Colonic mucosa (tissue), 4 donors: ENCODE measurements at regions not wholly inside any gene's neighbourhood (a gene's known extent, or its start where the extent isn't known, plus 50 kb on each side); places are given as distances from the start of the nearest gene placed in this dataset.

Source experiments
- DNase-seq: peaks from one replicate; pipeline ENCODE4 v3.0.0-alpha.2; 2020
- H3K27ac ChIP-seq: fragments of 200-600 bp; one replicate; pipeline ENCODE4 v1.8.0; 2021
- H3K27me3 ChIP-seq: fragments of 200-600 bp; one replicate; pipeline ENCODE4 v1.8.0; 2021
- H3K36me3 ChIP-seq: fragments of 200-600 bp; one replicate; pipeline ENCODE4 v1.8.0; 2021
- H3K4me1 ChIP-seq: fragments of 200-600 bp; one replicate; pipeline ENCODE4 v1.8.0; 2021; ENCODE audit warnings: mild to moderate bottlenecking
- H3K4me3 ChIP-seq: fragments of 200-600 bp; one replicate; pipeline ENCODE4 v1.8.0; 2021
- H3K9ac ChIP-seq, 2 donors: one replicate each; pipeline ENCODE4 v1.7.0; 2013; ENCODE audit warnings: control low read depth in 2 of 2, low read depth in 2 of 2, low read length in 2 of 2
- H3K9me3 ChIP-seq: fragments of 200-600 bp; one replicate; pipeline ENCODE4 v1.8.0; 2021
- CTCF ChIP-seq: fragments of 200-600 bp; IDR thresholded peaks from one replicate; pipeline ENCODE4 v1.8.0; 2022; ENCODE audit warnings: antibody characterized with exemption, mild to moderate bottlenecking
- intact Hi-C: fragments of 100-400 bp; cut with DNase I; formaldehyde crosslinking; loops from one replicate; pipeline ENCODE4 v1.14.1; 2022
- donor health status: healthy.
- donor health status: DM: no; HTN: no; CAD: no.
- donor health status: DM: no; HTN: no; CAD: no.

DNA sequence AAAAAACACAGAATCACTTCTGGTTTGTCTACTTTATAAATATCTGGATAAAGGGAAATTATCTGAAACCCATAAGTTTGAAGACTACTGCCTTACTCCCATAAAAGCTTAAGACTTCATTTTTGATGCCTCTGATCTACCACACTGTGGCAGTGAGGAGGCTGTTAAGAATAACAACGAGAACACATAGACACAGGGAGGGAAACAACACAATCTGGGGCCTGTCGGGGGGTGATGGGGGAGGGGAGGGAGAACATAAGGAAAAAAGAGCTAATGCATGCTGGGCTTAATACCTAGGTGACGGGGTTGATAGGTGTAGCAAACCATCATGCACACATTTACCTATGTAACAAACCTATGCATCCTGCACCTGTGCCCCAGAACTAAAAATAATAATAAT, 573.7 kb downstream of the GBA3 start:
- intact Hi-C loops = no loop called here

DNA sequence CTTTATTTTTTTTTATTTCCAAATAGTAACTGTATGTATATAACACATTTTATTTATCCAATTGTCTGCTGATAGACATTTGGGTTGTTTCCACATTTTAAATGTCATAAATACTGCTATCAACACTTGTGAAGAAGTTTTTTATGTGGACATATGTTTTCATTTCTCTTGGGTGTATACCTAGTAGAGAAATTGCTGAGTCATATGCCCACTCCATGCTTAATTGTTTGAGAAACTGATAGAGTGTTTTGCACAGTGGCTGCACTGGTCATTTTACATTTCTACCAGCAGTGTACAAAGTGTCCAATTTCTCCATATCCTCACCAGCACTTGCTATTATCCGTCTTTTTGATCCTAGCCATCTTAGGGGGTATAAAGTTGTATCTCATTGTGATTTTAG, 567.8 kb downstream of the GBA3 start:
- H3K27ac ChIP-seq = no peak overlapping the region
- no peaks in the 10 kb centered on the region for H3K36me3 ChIP-seq
- DNase-seq = no peak
- no peak for TF ChIP-seq CTCF
- H3K9me3 ChIP-seq = no peaks in the 10 kb centered on the region
- no peak overlapping the region for H3K4me3 ChIP-seq
- no peak overlapping the region for H3K9ac ChIP-seq
- intact Hi-C loops = no loop called here
- H3K4me1 ChIP-seq = no peaks in the 10 kb centered on the region
- no peaks in the 10 kb centered on the region for H3K27me3 ChIP-seq

More for the DNA sequence above, 573.7 kb downstream of the GBA3 start:
- Histone ChIP-seq H3K9me3 (no peaks in the 10 kb centered on the region), H3K4me3 (no peak overlapping the region), H3K36me3 (no peaks in the 10 kb centered on the region), H3K9ac (no peak overlapping the region), H3K27ac (no peak overlapping the region), H3K27me3 (no peaks in the 10 kb centered on the region), H3K4me1 (no peaks in the 10 kb centered on the region)
- no peak for TF ChIP-seq CTCF
- DNase-seq = no peak

- Histone ChIP-seq H3K36me3 (no peaks in the 10 kb centered on the region), H3K27me3 (no peaks in the 10 kb centered on the region), H3K9ac (no peak overlapping the region), H3K9me3 (no peaks in the 10 kb centered on the region), H3K4me3 (no peak overlapping the region), H3K4me1 (no peaks in the 10 kb centered on the region), H3K27ac (no peak overlapping the region)
- intact Hi-C loops = no loop called here
- no peak for DNase-seq
- no peak for TF ChIP-seq CTCF
These were observed 552.6 kb downstream of the GBA3 start for GRCh38 chr4:23245203-23245832.

DNA sequence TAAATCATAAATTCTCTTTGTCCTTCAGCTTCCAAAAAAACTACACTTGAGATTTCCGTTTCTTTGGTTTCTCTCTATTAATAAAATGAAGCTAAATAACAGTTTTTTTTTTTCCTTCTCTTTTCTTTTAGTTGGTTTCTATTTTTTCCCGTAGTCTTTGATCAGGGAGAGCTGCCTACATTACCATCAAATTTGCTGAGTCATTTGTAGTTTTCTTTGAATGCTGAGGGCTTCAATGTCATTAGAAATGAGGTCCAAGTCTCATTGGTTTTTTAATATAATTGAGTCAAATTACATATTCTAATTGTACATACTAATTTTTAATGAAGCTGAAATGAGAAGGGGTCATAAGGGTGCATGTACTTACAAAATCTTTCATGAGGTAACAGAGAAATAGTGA, 550.2 kb downstream of the GBA3 start:
- H3K4me3 ChIP-seq = no peak overlapping the region
- intact Hi-C loops = no loop called here
- H3K36me3 ChIP-seq = no peaks in the 10 kb centered on the region

GRCh38 chr4:23241408-23241807, 548.7 kb downstream of the GBA3 start:
- Histone ChIP-seq H3K9me3 (no peaks in the 10 kb centered on the region), H3K36me3 (no peaks in the 10 kb centered on the region), H3K4me1 (no peaks in the 10 kb centered on the region), H3K4me3 (no peak overlapping the region), H3K27ac (no peak overlapping the region), H3K27me3 (no peaks in the 10 kb centered on the region), H3K9ac (no peak overlapping the region)
- TF ChIP-seq CTCF = no peak
- intact Hi-C loops = no loop called here
- DNase-seq = no peak

More for the DNA sequence above, 550.2 kb downstream of the GBA3 start:
- no peak for TF ChIP-seq CTCF
- H3K4me1 ChIP-seq = no peaks in the 10 kb centered on the region
- H3K9me3 ChIP-seq = no peaks in the 10 kb centered on the region
- H3K9ac ChIP-seq = no peak overlapping the region
- no peak for DNase-seq
- H3K27me3 ChIP-seq = no peaks in the 10 kb centered on the region
- no peak overlapping the region for H3K27ac ChIP-seq
